H1 (cell line): ENCODE measurements at regions not wholly inside any gene's neighbourhood (a gene's known extent, or its start where the extent isn't known, plus 50 kb on each side); places are given as distances from the start of the nearest gene placed in this dataset.

ENCODE experiments used
- CBX8 ChIP-seq: fragments of 300-800, 300-1000 bp; sonication (generic); IDR thresholded peaks from 2 replicates; pipeline ENCODE4 v1.7.1; 2016; ENCODE audit warnings: low read depth, low read length, borderline replicate concordance
- CEBPB ChIP-seq: IDR thresholded peaks from 2 replicates; pipeline ENCODE4 v1.6.1; 2012; ENCODE audit warnings: low read depth, low read length
- EZH2 ChIP-seq: fragments of 200-600 bp; sonication (generic); IDR thresholded peaks from 2 replicates; pipeline ENCODE4 v1.7.1; 2012; ENCODE audit warnings: low read depth, mild to moderate bottlenecking, moderate library complexity, low read length, inconsistent platforms; ENCODE audit not compliant: severe bottlenecking
- GABPA ChIP-seq: IDR thresholded peaks from 2 replicates; pipeline ENCODE4 v1.6.1; 2011; ENCODE audit warnings: mild to moderate bottlenecking, low read length, moderate library complexity, borderline replicate concordance; ENCODE audit not compliant: insufficient read depth
- KDM5A ChIP-seq: fragments of 200-600 bp; IDR thresholded peaks from 2 replicates; pipeline ENCODE4 v1.7.1; 2012; ENCODE audit warnings: mild to moderate bottlenecking, low read length, inconsistent platforms, mixed read lengths
- POLR2A ChIP-seq, 2 experiments: IDR thresholded peaks; 1 replicate in 1 of 2; 2 replicates in 1 of 2; pipeline ENCODE4 v1.6.1; 2011; ENCODE audit warnings: low read depth in 2 of 2, low read length in 2 of 2, mild to moderate bottlenecking in 2 of 2; ENCODE audit errors: control extremely low read depth in 1 of 2
- POLR2AphosphoS5 ChIP-seq: IDR thresholded peaks from 2 replicates; pipeline ENCODE4 v1.6.1; 2011; ENCODE audit warnings: low read depth, low read length
- SIN3A ChIP-seq, 2 experiments: IDR thresholded peaks in 1 of 2; conservative IDR thresholded peaks in 1 of 2; 2 replicates each; pipeline ENCODE4 v1.6.1; 2011 to 2012; ENCODE audit warnings: low read length in 2 of 2, improper control_type of control experiment in 1 of 2, low read depth in 1 of 2, mild to moderate bottlenecking in 1 of 2
- SRF ChIP-seq: IDR thresholded peaks from 2 replicates; pipeline ENCODE4 v1.6.1; 2011; ENCODE audit warnings: mild to moderate bottlenecking, low read depth, low read length, moderate library complexity
- TAF7 ChIP-seq: optimal IDR thresholded peaks from 2 replicates; pipeline ENCODE3; 2011; ENCODE audit warnings: low read depth, mild to moderate bottlenecking, inconsistent platforms, low read length, moderate library complexity, borderline replicate concordance
- TF ChIP-seq, protein P1 (sequence below), 3 experiments: IDR thresholded peaks; 1 replicate in 2 of 3; 2 replicates in 1 of 3; pipeline versions ENCODE4 v1.5.1 to v1.6.1; 2011; ENCODE audit warnings: low read length in 3 of 3, mild to moderate bottlenecking in 3 of 3, inconsistent platforms in 2 of 3, low read depth in 1 of 3, moderate library complexity in 1 of 3; ENCODE audit not compliant: insufficient read depth in 1 of 3; ENCODE audit errors: control extremely low read depth in 1 of 3

DNA sequence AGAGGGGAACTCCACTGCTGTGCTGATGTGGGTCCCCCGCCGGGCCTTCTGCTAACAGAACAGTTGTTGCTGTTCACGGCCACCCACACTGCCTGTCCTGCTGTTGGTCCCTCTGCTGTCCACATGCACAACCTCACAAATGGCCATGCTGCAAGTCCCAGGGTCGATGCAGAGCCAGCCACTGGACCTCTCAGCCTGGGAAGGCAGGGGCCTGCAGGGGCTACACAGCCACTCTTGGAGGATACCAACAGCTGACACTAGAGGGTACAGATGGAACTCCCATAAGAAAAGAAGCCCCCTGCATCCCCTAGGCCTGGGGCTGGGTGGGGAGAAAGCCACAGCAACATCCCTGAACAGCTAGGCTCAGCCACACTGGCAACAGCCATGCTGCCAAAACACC is 104.4 kb upstream of the IQSEC1 start:
- no peak for TF ChIP-seq SIN3A (conservative IDR thresholded peaks at IDR 0.05 in 1 of 2, IDR thresholded peaks at IDR 0.05 in 1 of 2; ENCODE audit: low read depth in 1 of 2, low read length in 2 of 2)
- TF ChIP-seq CBX8, result no peak
- TF ChIP-seq GABPA, result no peak
- TF ChIP-seq, protein P1, sequence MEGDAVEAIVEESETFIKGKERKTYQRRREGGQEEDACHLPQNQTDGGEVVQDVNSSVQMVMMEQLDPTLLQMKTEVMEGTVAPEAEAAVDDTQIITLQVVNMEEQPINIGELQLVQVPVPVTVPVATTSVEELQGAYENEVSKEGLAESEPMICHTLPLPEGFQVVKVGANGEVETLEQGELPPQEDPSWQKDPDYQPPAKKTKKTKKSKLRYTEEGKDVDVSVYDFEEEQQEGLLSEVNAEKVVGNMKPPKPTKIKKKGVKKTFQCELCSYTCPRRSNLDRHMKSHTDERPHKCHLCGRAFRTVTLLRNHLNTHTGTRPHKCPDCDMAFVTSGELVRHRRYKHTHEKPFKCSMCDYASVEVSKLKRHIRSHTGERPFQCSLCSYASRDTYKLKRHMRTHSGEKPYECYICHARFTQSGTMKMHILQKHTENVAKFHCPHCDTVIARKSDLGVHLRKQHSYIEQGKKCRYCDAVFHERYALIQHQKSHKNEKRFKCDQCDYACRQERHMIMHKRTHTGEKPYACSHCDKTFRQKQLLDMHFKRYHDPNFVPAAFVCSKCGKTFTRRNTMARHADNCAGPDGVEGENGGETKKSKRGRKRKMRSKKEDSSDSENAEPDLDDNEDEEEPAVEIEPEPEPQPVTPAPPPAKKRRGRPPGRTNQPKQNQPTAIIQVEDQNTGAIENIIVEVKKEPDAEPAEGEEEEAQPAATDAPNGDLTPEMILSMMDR (IDR thresholded peaks at IDR 0.05; ENCODE audit: control extremely low read depth in 1 of 3, insufficient read depth in 1 of 3, low read depth in 1 of 3, low read length in 3 of 3), result no peak
- TF ChIP-seq KDM5A, result no peak
- TF ChIP-seq EZH2, result no peak
- TF ChIP-seq POLR2A (IDR thresholded peaks at IDR 0.05; ENCODE audit: control extremely low read depth in 1 of 2, low read depth in 2 of 2, low read length in 2 of 2), result no peak
- TF ChIP-seq TAF7, result no peak
- no peak for TF ChIP-seq POLR2AphosphoS5
- no peak for TF ChIP-seq SRF
- no peak for TF ChIP-seq CEBPB
